Fibroblast of gingiva (primary cell): ENCODE measurements at regions not wholly inside any gene's neighbourhood (a gene's known extent, or its start where the extent isn't known, plus 50 kb on each side); places are given as distances from the start of the nearest gene placed in this dataset.

Experiments
- DNase-seq: peaks from one replicate; pipeline ENCODE4 v3.0.0-alpha.2; 2011; ENCODE audit warnings: low read depth

GRCh38 chr11:92796744-92797143, 172.7 kb upstream of the MTNR1B start:
- no peak for DNase-seq

GRCh38 chr11:92797874-92798273, 171.6 kb upstream of the MTNR1B start:
- DNase-seq = no peak

GRCh38 chr11:92801685-92802084, 167.8 kb upstream of the MTNR1B start:
- no peak for DNase-seq

DNA sequence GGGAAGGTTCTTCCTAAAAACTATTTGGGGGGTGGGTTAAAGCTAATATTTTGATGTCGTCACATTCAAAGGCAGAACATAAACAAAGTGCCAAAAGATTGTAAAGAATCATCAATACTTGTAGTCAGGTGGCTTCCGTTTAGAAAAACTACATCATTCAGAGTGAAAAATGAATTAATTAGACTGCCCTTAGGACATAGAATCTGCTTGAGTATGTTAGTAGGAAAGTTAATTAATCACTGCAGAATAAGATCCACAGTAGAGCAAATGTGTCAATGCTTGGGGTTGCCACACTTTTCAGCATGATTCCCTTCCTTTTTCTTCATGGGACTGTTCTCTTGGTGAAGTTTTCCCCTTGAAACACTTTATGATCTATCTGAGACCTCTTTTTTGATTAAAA, 166.8 kb upstream of the MTNR1B start:
- no peak for DNase-seq

GRCh38 chr11:92803391-92803790, 166.1 kb upstream of the MTNR1B start:
- no peak for DNase-seq

GRCh38 chr11:92804388-92804966, 165.0 kb upstream of the MTNR1B start:
- DNase-seq = no peak

DNA sequence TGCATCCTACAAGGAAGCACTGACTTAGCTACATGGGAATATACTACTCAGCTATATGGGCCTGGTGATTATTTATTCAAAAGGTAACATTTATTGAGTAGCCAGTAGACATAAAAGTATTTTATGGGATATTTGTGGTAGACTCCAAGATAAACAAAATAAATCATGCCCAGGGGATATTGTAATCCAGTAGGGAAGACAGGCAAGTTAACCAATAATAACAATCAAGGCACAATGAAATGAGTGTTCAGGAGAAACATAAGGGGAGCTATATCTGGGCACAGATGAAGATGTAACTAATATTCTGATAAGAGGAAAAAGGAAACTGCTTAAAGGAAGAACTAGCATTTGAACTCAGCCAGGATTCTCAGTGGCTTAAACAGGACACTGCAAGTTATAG, 161.4 kb upstream of the MTNR1B start:
- no peak for DNase-seq

- DNase-seq = no peak
These were observed 158.9 kb upstream of the MTNR1B start for GRCh38 chr11:92810423-92811064.

DNA sequence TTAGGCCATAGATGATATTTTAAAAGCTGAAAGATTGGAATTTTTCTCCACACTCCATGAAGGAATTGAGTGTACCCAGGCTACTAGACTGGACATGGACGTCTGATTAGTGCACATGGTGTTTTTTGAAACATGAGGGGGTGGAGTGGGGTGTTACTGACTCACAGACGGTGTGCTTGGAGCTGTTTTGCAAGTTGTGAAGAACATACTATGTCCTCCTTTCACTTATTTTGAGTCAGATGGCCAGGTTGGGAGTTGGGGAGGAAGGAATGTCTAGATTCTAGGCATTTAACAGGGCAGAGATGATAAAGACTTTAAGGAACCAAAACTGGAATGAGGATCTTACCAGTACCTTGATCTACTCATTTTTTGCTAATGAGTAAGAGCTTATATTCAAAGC, 158.1 kb upstream of the MTNR1B start:
- no peak for DNase-seq

DNA sequence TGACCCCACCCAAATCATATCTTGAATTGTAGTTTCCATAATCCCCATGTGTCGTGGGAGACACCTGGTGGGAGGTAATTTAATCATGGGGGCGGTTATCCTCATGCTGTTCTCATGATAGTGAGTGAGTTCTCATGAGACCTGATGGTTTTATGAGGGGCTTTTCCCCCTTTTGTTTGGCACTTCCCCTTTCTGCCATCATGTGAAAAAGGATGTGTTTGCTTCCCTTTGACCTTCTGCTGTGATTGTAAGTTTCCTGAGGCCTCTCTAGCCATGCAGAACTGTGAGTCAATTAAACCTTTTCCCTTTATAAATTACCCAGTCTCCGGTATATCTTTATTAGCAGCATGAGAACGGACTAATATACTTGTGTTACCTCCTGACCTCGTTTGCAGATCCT, 156.6 kb upstream of the MTNR1B start:
- DNase-seq = no peak

GRCh38 chr11:92819830-92820229, 149.6 kb upstream of the MTNR1B start:
- no peak for DNase-seq

- DNase-seq = no peak
These were observed 148.6 kb upstream of the MTNR1B start for GRCh38 chr11:92820860-92821259.

DNA sequence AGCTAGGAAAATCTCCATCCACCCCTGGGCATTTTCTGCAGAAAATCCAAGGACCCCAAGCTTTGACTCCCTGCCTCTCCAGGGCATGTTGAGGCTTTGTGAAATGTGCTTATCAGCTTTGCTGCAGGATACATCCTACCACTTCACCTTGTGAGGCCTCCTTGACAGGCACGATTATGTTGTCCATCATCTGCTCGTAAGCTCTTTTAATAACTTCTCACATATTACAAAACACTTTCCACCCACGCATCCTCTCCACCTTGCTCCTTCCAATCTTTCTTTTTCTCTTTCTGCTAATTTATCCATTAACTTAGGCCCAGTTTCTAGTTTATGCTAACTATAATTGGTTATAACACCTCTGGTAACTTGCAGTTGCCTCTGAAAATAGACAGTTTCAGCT, 147.0 kb upstream of the MTNR1B start:
- no peak for DNase-seq

DNA sequence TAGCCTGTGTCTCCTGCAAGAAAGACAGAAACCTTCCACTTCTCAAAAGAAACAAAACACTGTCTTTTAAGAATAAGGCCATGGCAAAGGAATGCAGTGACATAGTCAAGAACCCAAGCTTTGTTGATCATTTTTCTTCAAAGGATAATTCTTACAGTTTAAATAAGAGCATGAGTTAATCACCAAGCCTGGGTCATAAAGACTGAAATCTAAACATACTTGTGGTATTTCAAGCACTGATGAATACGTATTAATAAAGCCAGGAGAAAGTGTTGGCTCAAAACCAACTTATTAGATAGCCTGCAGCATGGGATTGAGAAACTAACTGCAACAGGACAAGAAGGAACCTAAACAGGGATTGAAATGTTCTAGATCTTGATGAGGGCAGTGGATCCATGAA, 143.3 kb upstream of the MTNR1B start:
- DNase-seq = no peak

DNA sequence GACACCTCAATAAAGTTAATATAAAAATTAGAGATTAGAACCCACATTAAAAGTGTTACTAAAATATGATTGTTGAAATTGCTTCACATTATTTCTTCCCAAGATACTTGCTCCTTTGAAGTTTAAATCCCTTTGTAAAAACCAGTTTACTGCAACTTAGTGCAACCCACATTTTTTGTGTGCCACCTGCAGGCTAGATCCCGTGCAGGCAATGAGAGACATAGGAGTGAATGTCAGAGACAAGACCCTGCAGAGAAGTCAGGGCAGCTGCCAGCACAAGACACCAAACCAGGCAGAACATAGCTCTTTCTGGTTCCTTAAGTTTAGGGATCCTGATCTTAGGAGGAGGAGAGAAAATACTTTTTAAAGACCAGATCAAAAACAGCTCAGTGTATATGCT, 142.8 kb upstream of the MTNR1B start:
- DNase-seq = no peak

DNA sequence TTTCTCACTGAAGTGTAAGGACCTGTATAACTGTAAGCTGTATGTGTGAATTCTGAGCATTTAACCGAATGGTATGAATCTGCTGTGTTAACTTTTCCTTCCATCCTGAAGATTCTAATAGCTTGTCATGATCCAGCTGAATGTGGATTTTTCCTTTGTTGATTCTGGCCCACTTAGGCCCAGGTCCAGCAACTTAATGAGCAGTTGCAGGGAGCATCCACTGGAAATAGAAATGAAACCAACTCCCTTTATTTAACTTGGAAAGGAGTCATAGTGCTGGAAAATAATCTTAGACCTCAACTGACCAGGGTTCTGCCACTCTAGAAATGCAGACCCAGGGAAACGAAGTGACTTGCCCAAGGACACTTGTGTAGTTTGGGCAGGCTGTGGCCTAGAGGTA, 142.3 kb upstream of the MTNR1B start:
- DNase-seq = no peak

GRCh38 chr11:92828556-92828955, 140.9 kb upstream of the MTNR1B start:
- DNase-seq = no peak

GRCh38 chr11:92829121-92829520, 140.3 kb upstream of the MTNR1B start:
- no peak for DNase-seq

GRCh38 chr11:92829671-92830070, 139.8 kb upstream of the MTNR1B start:
- no peak for DNase-seq

- no peak for DNase-seq
These were observed 138.9 kb upstream of the MTNR1B start for GRCh38 chr11:92830377-92831155.

DNA sequence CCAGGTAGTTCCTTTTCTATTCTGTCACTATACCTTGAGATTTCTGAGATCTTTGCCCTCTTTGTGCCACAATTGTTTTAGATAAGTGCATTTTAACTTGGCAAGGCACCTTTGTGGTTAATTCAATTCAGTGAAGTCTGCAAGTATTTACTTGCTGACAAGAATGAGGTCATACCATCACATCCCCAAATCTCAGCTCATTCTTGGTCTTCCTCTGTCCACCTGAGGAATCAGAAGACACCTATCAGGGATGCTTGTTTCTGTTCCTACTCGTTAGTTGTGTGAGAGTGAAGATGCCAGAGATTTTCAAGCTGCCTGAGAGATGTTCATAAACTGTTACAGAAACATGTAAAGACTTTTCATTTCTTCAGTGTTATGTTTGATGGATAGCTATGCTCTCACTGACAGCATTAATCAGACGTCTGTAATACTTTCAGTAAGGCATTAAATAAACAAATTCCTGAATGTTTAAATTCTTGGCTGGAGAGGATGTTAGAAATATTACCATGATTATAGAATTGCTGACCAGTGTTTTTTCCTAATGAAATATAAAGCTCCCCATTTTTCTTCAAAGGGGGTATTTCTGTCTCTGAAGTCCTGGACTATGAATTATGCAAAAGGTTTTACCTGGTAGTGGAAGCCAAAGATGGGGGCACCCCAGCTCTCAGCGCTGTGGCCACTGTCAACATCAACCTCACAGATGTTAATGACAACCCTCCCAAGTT, 135.0 kb upstream of the MTNR1B start:
- DNase-seq = no peak

- DNase-seq = no peak
These were observed 131.9 kb upstream of the MTNR1B start for GRCh38 chr11:92837595-92837994.

DNA sequence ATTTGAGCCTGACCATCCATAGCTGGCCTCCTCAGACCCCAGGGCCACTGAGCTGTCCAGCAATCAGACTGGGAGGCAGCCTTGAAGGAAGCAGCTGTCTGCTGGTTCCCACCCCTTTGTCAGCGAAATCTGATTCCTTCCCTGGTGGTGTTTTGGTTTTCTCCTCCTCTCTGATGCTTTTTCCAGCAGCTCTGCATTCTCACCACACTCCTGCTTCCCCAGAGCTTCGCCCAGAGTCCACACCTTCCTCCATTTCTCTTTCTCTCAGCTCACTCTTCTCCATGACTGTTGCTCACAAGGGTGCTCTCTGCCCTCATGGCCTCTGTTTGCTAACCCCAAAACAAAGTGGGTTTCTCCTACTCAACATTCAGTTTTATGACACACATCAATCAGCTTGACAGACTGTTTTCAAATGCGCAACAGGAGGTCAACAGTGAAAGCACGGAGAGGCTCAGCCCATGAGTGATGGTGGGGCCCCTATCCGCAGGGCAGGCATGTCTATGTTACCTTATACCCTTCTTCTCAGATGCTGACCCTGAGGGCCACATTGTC, 130.6 kb upstream of the MTNR1B start:
- no peak for DNase-seq
